Fibroblast of pulmonary artery (primary cell): ENCODE measurements at regions not wholly inside any gene's neighbourhood (a gene's known extent, or its start where the extent isn't known, plus 50 kb on each side); places are given as distances from the start of the nearest gene placed in this dataset.
"Not testable (repeated sequence)": the region's sequence is repeated elsewhere in the genome, so short reads cannot be mapped to it uniquely, and the experiment has no call there.

Source experiments
- DNase-seq: peaks from one replicate; pipeline ENCODE4 v3.0.0-alpha.2; 2010; ENCODE audit warnings: low read depth
- H3K4me3 ChIP-seq: replicated peaks from 2 replicates; pipeline ENCODE4 v1.5.1; 2011; ENCODE audit warnings: low read depth, mild to moderate bottlenecking, control low read depth, low read length, moderate library complexity
- TF ChIP-seq, protein P1 (sequence below): IDR thresholded peaks from 2 replicates; pipeline ENCODE4 v1.5.1; 2011; ENCODE audit warnings: mild to moderate bottlenecking, control low read depth, low read length, inconsistent platforms; ENCODE audit errors: missing control alignments

GRCh38 chr4:189660722-189661360 is 279.8 kb upstream of the FRG1 start:
- H3K4me3 ChIP-seq, result no peak overlapping the region
- no peak for DNase-seq
- TF ChIP-seq, protein P1, sequence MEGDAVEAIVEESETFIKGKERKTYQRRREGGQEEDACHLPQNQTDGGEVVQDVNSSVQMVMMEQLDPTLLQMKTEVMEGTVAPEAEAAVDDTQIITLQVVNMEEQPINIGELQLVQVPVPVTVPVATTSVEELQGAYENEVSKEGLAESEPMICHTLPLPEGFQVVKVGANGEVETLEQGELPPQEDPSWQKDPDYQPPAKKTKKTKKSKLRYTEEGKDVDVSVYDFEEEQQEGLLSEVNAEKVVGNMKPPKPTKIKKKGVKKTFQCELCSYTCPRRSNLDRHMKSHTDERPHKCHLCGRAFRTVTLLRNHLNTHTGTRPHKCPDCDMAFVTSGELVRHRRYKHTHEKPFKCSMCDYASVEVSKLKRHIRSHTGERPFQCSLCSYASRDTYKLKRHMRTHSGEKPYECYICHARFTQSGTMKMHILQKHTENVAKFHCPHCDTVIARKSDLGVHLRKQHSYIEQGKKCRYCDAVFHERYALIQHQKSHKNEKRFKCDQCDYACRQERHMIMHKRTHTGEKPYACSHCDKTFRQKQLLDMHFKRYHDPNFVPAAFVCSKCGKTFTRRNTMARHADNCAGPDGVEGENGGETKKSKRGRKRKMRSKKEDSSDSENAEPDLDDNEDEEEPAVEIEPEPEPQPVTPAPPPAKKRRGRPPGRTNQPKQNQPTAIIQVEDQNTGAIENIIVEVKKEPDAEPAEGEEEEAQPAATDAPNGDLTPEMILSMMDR, result no peak

GRCh38 chr4:189664693-189665250 is 275.9 kb upstream of the FRG1 start:
- TF ChIP-seq, protein P1, result no peak
- no peak overlapping the region for H3K4me3 ChIP-seq
- DNase-seq, result no peak

GRCh38 chr4:189665712-189666305 is 274.9 kb upstream of the FRG1 start:
- H3K4me3 ChIP-seq, DNase-seq: not testable (repeated sequence)

DNA sequence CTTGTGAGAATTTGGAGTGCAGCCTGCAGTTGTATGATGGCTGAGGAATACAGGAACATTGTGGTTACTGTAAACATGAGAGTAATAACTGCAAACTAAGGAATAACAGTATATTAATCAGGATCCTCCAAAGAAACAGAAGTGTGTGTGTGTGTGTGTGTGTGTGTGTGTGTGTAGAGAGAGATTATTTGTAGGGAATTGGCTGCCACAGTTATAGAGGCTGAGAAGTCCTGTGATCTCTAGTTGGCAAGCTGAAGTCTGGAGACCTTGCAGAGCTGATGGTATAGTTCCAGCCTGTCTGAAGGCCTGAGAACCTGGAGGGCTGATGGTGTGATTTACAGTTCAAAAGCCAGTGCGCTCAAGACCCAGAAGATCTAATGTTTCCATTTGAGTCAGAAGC is 273.3 kb upstream of the FRG1 start:
- not testable (repeated sequence) for H3K4me3 ChIP-seq, DNase-seq

GRCh38 chr4:189697675-189698245 is 242.9 kb upstream of the FRG1 start:
- H3K4me3 ChIP-seq, DNase-seq: not testable (repeated sequence)

- H3K4me3 ChIP-seq, DNase-seq: not testable (repeated sequence)
Observed at GRCh38 chr4:189703000-189703399, 237.7 kb upstream of the FRG1 start.

- DNase-seq, H3K4me3 ChIP-seq: not testable (repeated sequence)
Observed at GRCh38 chr4:189706821-189707220, 233.9 kb upstream of the FRG1 start.

- H3K4me3 ChIP-seq, DNase-seq: not testable (repeated sequence)
Observed at GRCh38 chr4:189707227-189707626, 233.4 kb upstream of the FRG1 start.

- not testable (repeated sequence) for H3K4me3 ChIP-seq, DNase-seq
Observed at GRCh38 chr4:189711956-189712355, 228.7 kb upstream of the FRG1 start.

- H3K4me3 ChIP-seq, DNase-seq: not testable (repeated sequence)
Observed at GRCh38 chr4:189721016-189721993, 219.4 kb upstream of the FRG1 start.

DNA sequence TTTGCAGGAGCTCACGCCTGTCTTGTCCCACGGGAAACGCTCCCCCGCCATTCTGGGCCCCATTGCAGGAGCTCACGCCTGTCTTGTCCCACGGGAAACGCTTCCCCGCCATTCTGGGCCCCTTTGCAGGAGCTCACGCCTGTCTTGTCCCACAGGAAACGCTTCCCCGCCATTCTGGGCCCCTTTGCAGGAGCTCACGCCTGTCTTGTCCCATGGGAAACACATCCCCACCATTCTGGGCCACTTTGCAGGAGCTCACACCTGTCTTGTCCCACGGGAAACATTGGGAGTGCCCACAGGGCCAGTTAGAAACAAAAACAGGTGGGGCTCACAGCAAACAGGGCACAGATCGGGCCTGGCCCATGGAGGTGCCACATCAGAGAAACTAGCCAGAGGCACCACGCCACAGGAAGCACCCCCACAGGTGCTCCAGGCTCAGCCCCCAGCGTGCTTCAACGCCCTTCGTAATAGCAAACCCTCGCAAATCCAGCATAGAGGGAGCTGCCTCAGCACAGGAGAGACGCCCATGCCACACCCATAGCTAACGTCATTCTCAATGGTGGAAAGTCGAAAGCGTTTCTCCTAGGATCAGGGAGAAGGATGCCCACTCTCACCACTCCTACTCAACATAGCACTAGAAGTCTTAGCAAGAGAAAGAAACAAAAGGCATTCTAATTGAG is 218.2 kb upstream of the FRG1 start:
- not testable (repeated sequence) for H3K4me3 ChIP-seq
- DNase-seq, result peak; percentile 26

GRCh38 chr4:189727982-189728638 is 212.6 kb upstream of the FRG1 start:
- H3K4me3 ChIP-seq, DNase-seq: not testable (repeated sequence)

DNA sequence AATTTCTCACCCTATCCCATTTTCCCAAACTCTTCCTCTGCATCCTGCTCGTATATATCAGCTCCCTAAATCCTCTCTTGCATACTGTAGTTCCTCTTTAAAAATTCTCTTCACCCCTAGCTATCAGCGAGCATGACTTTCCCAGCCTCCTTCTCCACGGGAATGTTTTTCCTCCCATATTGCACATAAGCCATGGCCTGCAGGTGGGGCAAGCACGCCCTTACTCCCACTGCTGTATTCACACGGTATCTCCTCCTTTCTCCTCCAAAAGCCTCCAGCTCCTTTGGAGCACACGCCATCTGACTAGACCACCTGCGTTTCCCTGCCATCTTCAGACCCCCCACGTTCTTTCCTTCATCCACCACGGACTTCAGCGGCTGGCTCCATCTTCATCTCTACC is 208.7 kb upstream of the FRG1 start:
- DNase-seq, H3K4me3 ChIP-seq: not testable (repeated sequence)

GRCh38 chr4:189733507-189733906 is 207.2 kb upstream of the FRG1 start:
- not testable (repeated sequence) for DNase-seq, H3K4me3 ChIP-seq
